GM12872 (cell line): ENCODE measurements at regions not wholly inside any gene's neighbourhood (a gene's known extent, or its start where the extent isn't known, plus 50 kb on each side); places are given as distances from the start of the nearest gene placed in this dataset.

Source experiments
- TF ChIP-seq, protein P1 (sequence below): IDR thresholded peaks from 3 replicates; pipeline ENCODE4 v1.5.1; 2011; ENCODE audit warnings: low read depth, mild to moderate bottlenecking, low read length, moderate library complexity; ENCODE audit not compliant: insufficient read depth

DNA sequence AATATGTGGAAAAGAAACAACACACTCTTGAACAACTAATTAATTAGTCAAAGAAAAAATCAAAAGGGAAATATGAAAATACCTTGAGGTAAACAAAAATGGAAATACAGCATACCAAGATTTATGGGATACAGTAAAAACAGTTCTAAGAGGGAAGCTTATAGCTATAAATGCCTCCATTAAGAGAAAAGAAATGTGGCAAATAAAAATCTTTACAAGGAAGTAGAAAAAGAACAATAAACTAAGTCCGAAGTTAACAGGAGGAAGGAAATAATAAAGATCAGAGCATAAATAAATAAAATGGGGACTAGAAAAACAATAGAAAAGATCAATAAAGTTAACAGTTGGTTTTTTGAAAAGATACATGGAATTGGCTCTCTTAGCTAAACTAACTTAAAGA, 267.8 kb upstream of the NRP1 start:
- TF ChIP-seq, protein P1, sequence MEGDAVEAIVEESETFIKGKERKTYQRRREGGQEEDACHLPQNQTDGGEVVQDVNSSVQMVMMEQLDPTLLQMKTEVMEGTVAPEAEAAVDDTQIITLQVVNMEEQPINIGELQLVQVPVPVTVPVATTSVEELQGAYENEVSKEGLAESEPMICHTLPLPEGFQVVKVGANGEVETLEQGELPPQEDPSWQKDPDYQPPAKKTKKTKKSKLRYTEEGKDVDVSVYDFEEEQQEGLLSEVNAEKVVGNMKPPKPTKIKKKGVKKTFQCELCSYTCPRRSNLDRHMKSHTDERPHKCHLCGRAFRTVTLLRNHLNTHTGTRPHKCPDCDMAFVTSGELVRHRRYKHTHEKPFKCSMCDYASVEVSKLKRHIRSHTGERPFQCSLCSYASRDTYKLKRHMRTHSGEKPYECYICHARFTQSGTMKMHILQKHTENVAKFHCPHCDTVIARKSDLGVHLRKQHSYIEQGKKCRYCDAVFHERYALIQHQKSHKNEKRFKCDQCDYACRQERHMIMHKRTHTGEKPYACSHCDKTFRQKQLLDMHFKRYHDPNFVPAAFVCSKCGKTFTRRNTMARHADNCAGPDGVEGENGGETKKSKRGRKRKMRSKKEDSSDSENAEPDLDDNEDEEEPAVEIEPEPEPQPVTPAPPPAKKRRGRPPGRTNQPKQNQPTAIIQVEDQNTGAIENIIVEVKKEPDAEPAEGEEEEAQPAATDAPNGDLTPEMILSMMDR = no peak

DNA sequence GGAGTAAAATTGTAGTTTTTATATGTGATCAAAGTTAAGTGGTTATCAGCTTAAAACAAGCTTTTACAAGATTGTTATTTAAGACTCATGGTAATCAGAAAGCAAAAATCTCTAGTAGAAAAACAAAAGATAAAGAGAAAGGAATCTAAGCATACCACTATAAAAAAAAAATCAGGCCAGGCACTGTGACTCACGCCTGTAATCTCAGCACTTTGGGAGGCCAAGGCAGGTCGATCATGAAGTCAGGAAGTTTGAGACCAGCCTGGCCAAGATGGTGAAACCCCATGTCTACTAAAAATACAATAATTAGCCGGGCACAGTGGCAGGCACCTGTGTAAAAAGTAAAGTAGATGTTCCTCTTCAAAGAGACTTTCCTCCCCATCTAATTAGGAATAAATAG, 265.9 kb upstream of the NRP1 start:
- TF ChIP-seq, protein P1 = no peak

DNA sequence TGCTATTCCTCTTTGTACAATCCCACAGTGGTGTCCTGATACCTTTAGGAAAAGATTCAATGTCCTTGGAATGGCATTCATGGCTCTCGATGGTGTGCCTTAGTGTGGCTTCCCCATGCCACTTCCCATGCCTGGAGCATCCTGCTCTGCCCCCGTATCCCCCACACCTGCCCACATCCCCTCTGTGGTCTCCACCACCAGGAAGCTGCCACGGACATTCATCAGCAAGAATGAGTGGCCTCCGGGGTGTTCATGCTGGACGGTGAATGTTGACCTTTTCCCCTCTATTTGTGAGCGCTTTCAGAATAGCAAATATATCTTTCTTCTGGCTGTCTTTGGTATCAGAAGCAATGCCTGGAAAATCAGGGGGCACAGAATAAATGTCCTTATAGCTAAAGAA, 262.0 kb upstream of the NRP1 start:
- TF ChIP-seq, protein P1 = no peak

DNA sequence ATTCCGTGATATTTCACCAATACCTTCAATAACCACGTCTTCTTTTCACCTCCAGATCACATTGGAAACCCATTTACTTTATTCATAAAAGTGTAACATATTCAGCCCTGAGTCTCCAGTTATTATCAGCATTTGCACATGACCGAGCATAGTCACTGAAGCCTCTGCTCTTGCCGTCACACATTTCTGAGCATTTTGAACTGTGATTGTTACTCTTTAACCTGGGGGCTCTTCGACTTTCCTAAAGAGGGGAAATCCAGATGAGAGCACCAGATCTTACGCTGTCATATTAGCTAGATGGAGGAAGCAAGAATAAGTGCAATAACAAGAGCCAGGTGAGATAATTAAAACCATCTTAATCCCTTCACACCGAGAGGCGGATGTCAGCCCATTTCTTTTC, 260.0 kb upstream of the NRP1 start:
- TF ChIP-seq, protein P1 = no peak

DNA sequence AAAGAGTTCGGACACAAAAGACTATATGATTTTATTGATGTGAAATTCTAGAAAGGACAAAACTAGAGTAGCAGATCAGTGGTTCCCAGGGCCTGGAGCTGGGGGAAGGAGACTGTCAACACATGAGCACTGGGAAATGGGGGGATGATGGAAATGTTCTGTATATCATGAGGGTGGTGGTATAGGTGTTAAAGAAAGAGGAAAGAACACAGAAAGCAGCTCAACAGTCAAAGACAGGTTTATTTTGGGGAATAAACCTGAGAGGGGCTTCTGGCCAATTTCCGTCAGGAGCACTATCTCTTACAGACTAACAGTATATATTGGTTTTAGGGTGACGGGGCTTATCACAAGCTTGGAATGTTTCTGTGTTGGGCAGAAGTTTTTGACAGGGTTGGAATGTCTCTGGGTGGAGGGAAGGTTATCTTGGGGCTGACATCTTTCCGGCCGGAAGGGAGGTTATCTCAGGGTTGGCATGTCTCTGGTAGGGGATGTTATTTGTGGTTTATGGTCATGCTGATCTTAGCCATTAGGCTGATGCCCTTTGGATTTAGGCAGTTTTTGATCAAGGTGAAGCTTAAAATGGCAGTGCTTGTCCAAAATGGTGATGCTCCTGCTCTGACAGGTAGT, 254.6 kb upstream of the NRP1 start:
- TF ChIP-seq, protein P1 = no peak

DNA sequence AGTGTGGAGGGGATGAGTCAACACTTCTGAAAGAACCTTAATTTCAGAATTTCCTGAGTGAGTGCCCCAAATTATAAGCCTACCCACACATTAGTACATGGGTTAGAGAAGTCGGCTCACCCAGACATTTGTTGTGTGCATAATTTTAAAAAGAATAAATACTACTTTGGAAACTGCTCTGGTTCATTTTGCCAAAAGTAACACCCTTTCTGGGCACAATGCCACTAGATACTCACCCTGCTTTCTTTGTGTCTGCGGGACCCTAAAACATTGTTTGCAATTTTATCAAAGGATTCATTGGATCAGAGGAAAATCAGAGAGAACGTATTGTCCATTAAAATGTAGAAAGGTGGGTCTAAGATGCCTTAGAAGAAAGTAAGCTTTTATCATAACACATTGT, 245.5 kb upstream of the NRP1 start:
- TF ChIP-seq, protein P1 = no peak

DNA sequence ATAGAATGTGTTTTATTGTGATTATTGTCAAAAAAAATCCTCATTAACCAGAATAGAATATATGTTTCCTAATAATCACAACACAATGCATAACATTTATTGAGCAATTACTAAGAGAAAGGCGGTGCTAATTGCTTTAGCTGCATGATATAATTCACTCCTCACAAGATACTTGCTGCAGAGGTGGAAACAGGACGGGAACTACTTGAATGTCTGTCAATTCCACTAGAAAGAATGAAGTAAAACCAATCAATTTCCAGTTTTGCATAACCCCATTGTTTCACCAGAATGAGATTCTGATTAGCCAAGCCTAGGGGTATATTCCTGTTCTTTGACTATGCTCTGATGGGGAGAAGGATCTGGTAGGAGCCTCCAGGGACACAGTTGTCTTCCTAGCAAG, 239.1 kb upstream of the NRP1 start:
- TF ChIP-seq, protein P1 = no peak
